ENCODE measurements at regions not wholly inside any gene's neighbourhood (a gene's known extent, or its start where the extent isn't known, plus 50 kb on each side); places are given as distances from the start of the nearest gene placed in this dataset.

GRCh38 chr1:60589046-60589748 lies 493.2 kb upstream of the NFIA start:
- Mint-ChIP-seq H3K27ac (no peak overlapping the region), H3K4me1 (ENCODE audit: low read depth) (no peaks in the 10 kb centered on the region), H3K9me3 (no peaks in the 10 kb centered on the region), H3K36me3 (ENCODE audit: low read depth) (no peaks in the 10 kb centered on the region), H3K27me3 (no peaks in the 10 kb centered on the region), H3K4me3 (no peak overlapping the region)
- H3K36me3 ChIP-seq (ENCODE audit: insufficient read depth, low read length), result no peaks in the 10 kb centered on the region
- no peaks in the 10 kb centered on the region for H3K4me1 ChIP-seq (ENCODE audit: insufficient read depth, low read length)
- H3K4me3 ChIP-seq (ENCODE audit: low read length), result no peak overlapping the region
- ChIA-PET POLR2A (no interaction called here), CTCF (no interaction called here)
- TF ChIP-seq CTCF (IDR thresholded peaks at IDR 0.05), result no peak
- intact Hi-C loops (cut with DNase I, micrococcal nuclease), result no loop called here
- no peak for DNase-seq
- peaks cover 4 to 5% of the 10 kb centered on the region in 2 experiments for H3K9me3 ChIP-seq (ENCODE audit: control insufficient read depth in 1 of 2, insufficient read depth in 1 of 2, low read length in 2 of 2)
- no peak overlapping the region for H3K27ac ChIP-seq (ENCODE audit: low read depth in 1 of 2, low read length in 2 of 2)
- no peak for ATAC-seq (ENCODE audit: poor library complexity)
- no peaks in the 10 kb centered on the region for H3K27me3 ChIP-seq (ENCODE audit: control insufficient read depth in 1 of 2, insufficient read depth in 2 of 2, low read length in 2 of 2)

GRCh38 chr1:60584371-60584770 lies 498.0 kb upstream of the NFIA start:
- no peaks in the 10 kb centered on the region for H3K27me3 Mint-ChIP-seq
- H3K27ac ChIP-seq (ENCODE audit: low read depth in 1 of 2, low read length in 2 of 2), result no peak overlapping the region
- no peaks in the 10 kb centered on the region for H3K4me1 Mint-ChIP-seq (ENCODE audit: low read depth)
- H3K36me3 Mint-ChIP-seq (ENCODE audit: low read depth), result no peaks in the 10 kb centered on the region
- H3K27me3 ChIP-seq (ENCODE audit: control insufficient read depth in 1 of 2, insufficient read depth in 2 of 2, low read length in 2 of 2), result no peaks in the 10 kb centered on the region
- H3K36me3 ChIP-seq (ENCODE audit: insufficient read depth, low read length), result no peaks in the 10 kb centered on the region
- intact Hi-C loops (cut with DNase I, micrococcal nuclease), result no loop called here
- H3K4me1 ChIP-seq (ENCODE audit: insufficient read depth, low read length), result no peaks in the 10 kb centered on the region
- H3K9me3 ChIP-seq (ENCODE audit: control insufficient read depth in 1 of 2, insufficient read depth in 1 of 2, low read length in 2 of 2), result peaks cover 4 to 14% of the 10 kb centered on the region in 2 experiments
- no peak overlapping the region for H3K27ac Mint-ChIP-seq
- H3K9me3 Mint-ChIP-seq, result peaks cover 4% of the 10 kb centered on the region
- ATAC-seq (ENCODE audit: poor library complexity) (no peak), DNase-seq (no peak)
- H3K4me3 ChIP-seq (ENCODE audit: low read length), result no peak overlapping the region
- POLR2A ChIA-PET, result no interaction called here
- no peak for TF ChIP-seq CTCF (IDR thresholded peaks at IDR 0.05)
- no peak overlapping the region for H3K4me3 Mint-ChIP-seq
- CTCF ChIA-PET, result no interaction called here

GRCh38 chr1:60583696-60584095 lies 498.7 kb upstream of the NFIA start:
- DNase-seq (no peak), ATAC-seq (ENCODE audit: poor library complexity) (no peak)
- intact Hi-C loops (cut with DNase I, micrococcal nuclease), result no loop called here
- H3K27me3 ChIP-seq (ENCODE audit: control insufficient read depth in 1 of 2, insufficient read depth in 2 of 2, low read length in 2 of 2), result no peaks in the 10 kb centered on the region
- H3K9me3 ChIP-seq (ENCODE audit: control insufficient read depth in 1 of 2, insufficient read depth in 1 of 2, low read length in 2 of 2), result peaks cover 4 to 14% of the 10 kb centered on the region in 2 experiments
- H3K9me3 Mint-ChIP-seq, result peaks cover 4% of the 10 kb centered on the region
- H3K36me3 Mint-ChIP-seq (ENCODE audit: low read depth), result no peaks in the 10 kb centered on the region
- no peak overlapping the region for H3K4me3 ChIP-seq (ENCODE audit: low read length)
- H3K27me3 Mint-ChIP-seq, result no peaks in the 10 kb centered on the region
- H3K4me1 Mint-ChIP-seq (ENCODE audit: low read depth), result no peaks in the 10 kb centered on the region
- H3K4me1 ChIP-seq (ENCODE audit: insufficient read depth, low read length), result no peaks in the 10 kb centered on the region
- no peak for TF ChIP-seq CTCF (IDR thresholded peaks at IDR 0.05)
- H3K27ac Mint-ChIP-seq, result no peak overlapping the region
- CTCF ChIA-PET, result no interaction called here
- no peak overlapping the region for H3K4me3 Mint-ChIP-seq
- POLR2A ChIA-PET, result no interaction called here
- H3K36me3 ChIP-seq (ENCODE audit: insufficient read depth, low read length), result no peaks in the 10 kb centered on the region
- H3K27ac ChIP-seq (ENCODE audit: low read depth in 1 of 2, low read length in 2 of 2), result no peak overlapping the region

Measured in CD4-positive, alpha-beta T cell (primary cell).